Suprapubic skin (tissue), 4 donors: ENCODE measurements at regions not wholly inside any gene's neighbourhood (a gene's known extent, or its start where the extent isn't known, plus 50 kb on each side); places are given as distances from the start of the nearest gene placed in this dataset.

Experiments
- EP300 ChIP-seq: sonication (generic); formaldehyde crosslinking; IDR thresholded peaks from one replicate; pipeline ENCODE4 v1.6.1; 2017; ENCODE audit warnings: antibody characterized with exemption
- POLR2A ChIP-seq, 2 donors: fragments of 450-650 bp; IDR thresholded peaks; one replicate each; pipeline ENCODE4 v1.6.1; 2017; ENCODE audit warnings: antibody characterized with exemption in 2 of 2, mild to moderate bottlenecking in 2 of 2, moderate library complexity in 2 of 2
- POLR2AphosphoS5 ChIP-seq, 3 donors: sonication (generic); formaldehyde crosslinking; IDR thresholded peaks; one replicate each; pipeline ENCODE4 v1.6.1; 2017; ENCODE audit warnings: antibody characterized with exemption in 3 of 3
- TF ChIP-seq, protein P1 (sequence below), 2 donors: fragments of 200-600 bp in 1 of 2; fragments of 450-650 bp in 1 of 2; sonication (generic) in 1 of 2; IDR thresholded peaks; one replicate each; pipeline ENCODE4 v1.5.1; 2016 to 2019; ENCODE audit warnings: antibody characterized with exemption in 2 of 2, mild to moderate bottlenecking in 1 of 2, moderate library complexity in 1 of 2

GRCh38 chr1:163562355-163562754 is 240.6 kb downstream of the NUF2 start:
- TF ChIP-seq, protein P1, sequence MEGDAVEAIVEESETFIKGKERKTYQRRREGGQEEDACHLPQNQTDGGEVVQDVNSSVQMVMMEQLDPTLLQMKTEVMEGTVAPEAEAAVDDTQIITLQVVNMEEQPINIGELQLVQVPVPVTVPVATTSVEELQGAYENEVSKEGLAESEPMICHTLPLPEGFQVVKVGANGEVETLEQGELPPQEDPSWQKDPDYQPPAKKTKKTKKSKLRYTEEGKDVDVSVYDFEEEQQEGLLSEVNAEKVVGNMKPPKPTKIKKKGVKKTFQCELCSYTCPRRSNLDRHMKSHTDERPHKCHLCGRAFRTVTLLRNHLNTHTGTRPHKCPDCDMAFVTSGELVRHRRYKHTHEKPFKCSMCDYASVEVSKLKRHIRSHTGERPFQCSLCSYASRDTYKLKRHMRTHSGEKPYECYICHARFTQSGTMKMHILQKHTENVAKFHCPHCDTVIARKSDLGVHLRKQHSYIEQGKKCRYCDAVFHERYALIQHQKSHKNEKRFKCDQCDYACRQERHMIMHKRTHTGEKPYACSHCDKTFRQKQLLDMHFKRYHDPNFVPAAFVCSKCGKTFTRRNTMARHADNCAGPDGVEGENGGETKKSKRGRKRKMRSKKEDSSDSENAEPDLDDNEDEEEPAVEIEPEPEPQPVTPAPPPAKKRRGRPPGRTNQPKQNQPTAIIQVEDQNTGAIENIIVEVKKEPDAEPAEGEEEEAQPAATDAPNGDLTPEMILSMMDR (IDR thresholded peaks at IDR 0.05) = no peak
- TF ChIP-seq POLR2AphosphoS5 (IDR thresholded peaks at IDR 0.05) = no peak
- no peak for TF ChIP-seq POLR2A (IDR thresholded peaks at IDR 0.05)
- TF ChIP-seq EP300 = no peak
